DMS 273 treated with DMSO at 0.1 percent for 48 hours (cell line): ENCODE measurements at regions not wholly inside any gene's neighbourhood (a gene's known extent, or its start where the extent isn't known, plus 50 kb on each side); places are given as distances from the start of the nearest gene placed in this dataset.
"Not testable (repeated sequence)": the region's sequence is repeated elsewhere in the genome, so short reads cannot be mapped to it uniquely, and the experiment has no call there.

Experiments used
- DNase-seq: peaks from one replicate; lab custom pipeline; 2025; lab: John Stamatoyannopoulos, UW

GRCh38 chr6:128597956-128598355 lies 77.6 kb upstream of the PTPRK start:
- DNase-seq, result no peak

GRCh38 chr6:128597004-128597403 lies 76.6 kb upstream of the PTPRK start:
- DNase-seq, result no peak

- no peak for DNase-seq
Measured at GRCh38 chr6:128595544-128595943, 75.1 kb upstream of the PTPRK start.

- no peak for DNase-seq
Measured at GRCh38 chr6:128586095-128586494, 65.7 kb upstream of the PTPRK start.

GRCh38 chr6:128580224-128581110 lies 60.1 kb upstream of the PTPRK start:
- no peak for DNase-seq

GRCh38 chr6:128575254-128575653 lies 54.9 kb upstream of the PTPRK start:
- not testable (repeated sequence) for DNase-seq

- no peak for DNase-seq
Measured at GRCh38 chr6:128574402-128574801, 54.0 kb upstream of the PTPRK start.

- no peak for DNase-seq
Measured at GRCh38 chr6:128573036-128573435, 52.6 kb upstream of the PTPRK start.

GRCh38 chr6:128572294-128572693 lies 51.9 kb upstream of the PTPRK start:
- no peak for DNase-seq

GRCh38 chr6:128570680-128571063 lies 50.3 kb upstream of the PTPRK start:
- no peak for DNase-seq

GRCh38 chr6:128569732-128570679 lies 49.6 kb upstream of the PTPRK start:
- DNase-seq, result no peak
